ENCODE measurements at regions not wholly inside any gene's neighbourhood (a gene's known extent, or its start where the extent isn't known, plus 50 kb on each side); places are given as distances from the start of the nearest gene placed in this dataset.

DNA sequence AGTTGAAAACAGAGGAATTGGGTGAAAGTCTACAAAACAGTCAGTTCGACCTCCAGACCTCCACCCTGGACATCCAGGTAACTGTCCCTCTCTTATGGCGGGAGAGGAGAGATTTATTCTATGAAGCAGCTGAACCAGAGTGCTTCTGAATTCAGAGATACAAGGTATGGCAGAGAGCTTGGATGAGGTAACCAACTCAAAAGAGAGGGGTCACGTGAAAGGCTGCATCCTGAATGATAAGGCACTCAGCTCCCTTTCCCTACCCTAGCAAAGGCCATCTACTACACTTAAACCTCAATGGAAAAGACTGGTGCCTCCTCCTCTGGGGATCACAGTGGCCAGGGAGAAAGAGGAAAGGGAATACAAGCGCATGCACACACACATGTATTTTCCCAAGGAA lies 88.4 kb upstream of the KCNA3 start:
- Mint-ChIP-seq H3K4me3 (no peak overlapping the region), H3K36me3 (ENCODE audit: insufficient read depth in 1 of 3, low read depth in 3 of 3) (no peaks in the 10 kb centered on the region), H3K27ac (no peak overlapping the region), H3K9me3 (no peaks in the 10 kb centered on the region), H3K27me3 (ENCODE audit: low read depth) (peaks cover 31% of the 10 kb centered on the region), H3K4me1 (peaks cover 3 to 4% of the 10 kb centered on the region in 2 experiments; a peak in 2 of 4 replicates)
- Histone ChIP-seq H2BK120ac (ENCODE audit: low read depth, low read length, poor library complexity, severe bottlenecking) (no peak overlapping the region), H2BK20ac (ENCODE audit: low read depth, low read length, poor library complexity, severe bottlenecking) (no peak overlapping the region), H3K4me2 (ENCODE audit: insufficient read depth, insufficient read length, low read length) (no peak overlapping the region), H3K14ac (ENCODE audit: insufficient read depth, low read length) (no peak overlapping the region), H3K4ac (ENCODE audit: low read depth, low read length) (no peak overlapping the region), H3K27me3 (ENCODE audit: insufficient read depth, low read length) (no peaks in the 10 kb centered on the region), H2BK12ac (ENCODE audit: insufficient read length, low read depth, low read length) (no peak overlapping the region), H3K4me1 (ENCODE audit: insufficient read depth, low read length) (no peaks in the 10 kb centered on the region; the same call in 1 of the 2 replicates), H3T11ph (ENCODE audit: low read length) (no peak overlapping the region), H2BK5ac (ENCODE audit: insufficient read length, low read length) (no peak overlapping the region), H4K5ac (ENCODE audit: insufficient read length, low read depth, low read length) (no peak overlapping the region), H4K8ac (replicated peaks; ENCODE audit: insufficient read length, low read depth, low read length) (no peak overlapping the region), H3K9ac (ENCODE audit: extremely low read depth, insufficient read length, low read length) (no peak overlapping the region), H3K79me1 (ENCODE audit: insufficient read depth, low read depth, low read length, poor library complexity, severe bottlenecking) (no peaks in the 10 kb centered on the region), H3K23me2 (ENCODE audit: insufficient read length, low read depth, low read length, poor library complexity, severe bottlenecking) (no peaks in the 10 kb centered on the region), H3K18ac (ENCODE audit: insufficient read length, low read depth, low read length) (no peak overlapping the region), H2AK5ac (ENCODE audit: insufficient read length, low read length) (no peak overlapping the region), H3K56ac (ENCODE audit: insufficient read length, low read depth, low read length) (no peak overlapping the region), H4K91ac (ENCODE audit: insufficient read length, low read depth, low read length) (no peak overlapping the region), H3K23ac (ENCODE audit: insufficient read length, low read depth, low read length) (no peak overlapping the region), H2BK15ac (ENCODE audit: low read depth, low read length) (no peak overlapping the region), H3K79me2 (ENCODE audit: insufficient read depth, low read length) (no peaks in the 10 kb centered on the region), H3K9me3 (ENCODE audit: control insufficient read depth, low read depth, low read length) (no peaks in the 10 kb centered on the region), H2AFZ (ENCODE audit: low read length) (no peak overlapping the region), H4K20me1 (ENCODE audit: control insufficient read depth, insufficient read depth, insufficient read length) (no peaks in the 10 kb centered on the region), H3K27ac (ENCODE audit: insufficient read length, low read depth, low read length) (no peak overlapping the region)
- TF ChIP-seq, protein P1, sequence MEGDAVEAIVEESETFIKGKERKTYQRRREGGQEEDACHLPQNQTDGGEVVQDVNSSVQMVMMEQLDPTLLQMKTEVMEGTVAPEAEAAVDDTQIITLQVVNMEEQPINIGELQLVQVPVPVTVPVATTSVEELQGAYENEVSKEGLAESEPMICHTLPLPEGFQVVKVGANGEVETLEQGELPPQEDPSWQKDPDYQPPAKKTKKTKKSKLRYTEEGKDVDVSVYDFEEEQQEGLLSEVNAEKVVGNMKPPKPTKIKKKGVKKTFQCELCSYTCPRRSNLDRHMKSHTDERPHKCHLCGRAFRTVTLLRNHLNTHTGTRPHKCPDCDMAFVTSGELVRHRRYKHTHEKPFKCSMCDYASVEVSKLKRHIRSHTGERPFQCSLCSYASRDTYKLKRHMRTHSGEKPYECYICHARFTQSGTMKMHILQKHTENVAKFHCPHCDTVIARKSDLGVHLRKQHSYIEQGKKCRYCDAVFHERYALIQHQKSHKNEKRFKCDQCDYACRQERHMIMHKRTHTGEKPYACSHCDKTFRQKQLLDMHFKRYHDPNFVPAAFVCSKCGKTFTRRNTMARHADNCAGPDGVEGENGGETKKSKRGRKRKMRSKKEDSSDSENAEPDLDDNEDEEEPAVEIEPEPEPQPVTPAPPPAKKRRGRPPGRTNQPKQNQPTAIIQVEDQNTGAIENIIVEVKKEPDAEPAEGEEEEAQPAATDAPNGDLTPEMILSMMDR (conservative IDR thresholded peaks at IDR 0.05), result no peak
- DNase-seq, result no peak
- no CpG with 5 or more reads among the region's 4 CpGs for WGBS (ENCODE audit: extremely low coverage, insufficient read length, low lambda C conversion rate)
